Vagina (tissue), 2 donors: ENCODE measurements at regions not wholly inside any gene's neighbourhood (a gene's known extent, or its start where the extent isn't known, plus 50 kb on each side); places are given as distances from the start of the nearest gene placed in this dataset.

Experiments used
- DNase-seq, 2 donors: peaks; one replicate each; pipeline ENCODE4 v3.0.0-alpha.2; 2017; ENCODE audit errors: extremely low spot score in 2 of 2
- H3K27ac ChIP-seq: fragments of 200-600 bp; sonication (generic); one replicate; pipeline ENCODE4 v1.5.1; 2019
- H3K27me3 ChIP-seq: fragments of 200-600 bp; sonication (generic); one replicate; pipeline ENCODE4 v1.5.1; 2019
- H3K36me3 ChIP-seq, 2 donors: fragments of 200-600 bp; sonication (generic); one replicate each; pipeline ENCODE4 v1.5.1; 2017 to 2019
- H3K4me1 ChIP-seq: fragments of 200-600 bp; sonication (generic); one replicate; pipeline ENCODE4 v1.5.1; 2019
- H3K4me3 ChIP-seq, 2 donors: fragments of 200-600 bp; sonication (generic); 1 replicate in 1 of 2; 2 replicates in 1 of 2; pipeline ENCODE4 v1.5.1; 2016 to 2019
- H3K9me3 ChIP-seq: fragments of 200-600 bp; sonication (generic); one replicate; pipeline ENCODE4 v1.5.1; 2019
- CTCF ChIP-seq, 3 experiments: fragments of 450-650 bp in 2 of 3; fragments of 200-600 bp in 1 of 3; sonication (generic) in 1 of 3; IDR thresholded peaks; one replicate each; pipeline ENCODE4 v1.5.1; 2017 to 2019; ENCODE audit warnings: antibody characterized with exemption in 3 of 3, mild to moderate bottlenecking in 2 of 3, moderate library complexity in 2 of 3
- POLR2A ChIP-seq, 2 donors: fragments of 450-650 bp; IDR thresholded peaks; one replicate each; pipeline ENCODE4 v1.6.1; 2017; ENCODE audit warnings: antibody characterized with exemption in 2 of 2, mild to moderate bottlenecking in 2 of 2, moderate library complexity in 2 of 2
- POLR2AphosphoS5 ChIP-seq, 2 donors: sonication (generic); formaldehyde crosslinking; IDR thresholded peaks; one replicate each; pipeline ENCODE4 v1.9.0; 2017; ENCODE audit warnings: antibody characterized with exemption in 2 of 2, mild to moderate bottlenecking in 2 of 2, low read depth in 1 of 2; ENCODE audit not compliant: insufficient read depth in 1 of 2
- intact Hi-C: fragments of 100-400 bp; cut with DNase I; formaldehyde crosslinking; loops from one replicate; pipeline ENCODE4 v1.15.1; 2023

GRCh38 chr3:76370749-76371520 lies 585.6 kb upstream of the ZNF717 start:
- Histone ChIP-seq H3K4me1 (no peaks in the 10 kb centered on the region), H3K27ac (no peak overlapping the region), H3K36me3 (no peaks in the 10 kb centered on the region), H3K9me3 (no peaks in the 10 kb centered on the region), H3K4me3 (no peak overlapping the region), H3K27me3 (no peaks in the 10 kb centered on the region)
- intact Hi-C loops, result no loop called here
- DNase-seq, result no peak
- TF ChIP-seq POLR2AphosphoS5 (IDR thresholded peaks at IDR 0.05; ENCODE audit: insufficient read depth in 1 of 2, low read depth in 1 of 2) (no peak), POLR2A (IDR thresholded peaks at IDR 0.05) (no peak), CTCF (IDR thresholded peaks at IDR 0.05) (no peak)

- H3K9me3 ChIP-seq, result no peaks in the 10 kb centered on the region
- no peaks in the 10 kb centered on the region for H3K36me3 ChIP-seq
- no peaks in the 10 kb centered on the region for H3K4me1 ChIP-seq
- H3K27ac ChIP-seq, result no peak overlapping the region
- H3K27me3 ChIP-seq, result no peaks in the 10 kb centered on the region
- intact Hi-C loops, result no loop called here
- TF ChIP-seq POLR2AphosphoS5 (IDR thresholded peaks at IDR 0.05; ENCODE audit: insufficient read depth in 1 of 2, low read depth in 1 of 2) (no peak), POLR2A (IDR thresholded peaks at IDR 0.05) (no peak), CTCF (IDR thresholded peaks at IDR 0.05) (no peak)
- H3K4me3 ChIP-seq, result no peak overlapping the region
- DNase-seq, result no peak
These were observed 587.1 kb upstream of the ZNF717 start for GRCh38 chr3:76372497-76372896.

GRCh38 chr3:76377074-76377473 lies 591.7 kb upstream of the ZNF717 start:
- H3K27me3 ChIP-seq, result no peaks in the 10 kb centered on the region
- TF ChIP-seq POLR2AphosphoS5 (IDR thresholded peaks at IDR 0.05; ENCODE audit: insufficient read depth in 1 of 2, low read depth in 1 of 2) (no peak), CTCF (IDR thresholded peaks at IDR 0.05) (no peak), POLR2A (IDR thresholded peaks at IDR 0.05) (no peak)
- no peaks in the 10 kb centered on the region for H3K9me3 ChIP-seq
- no peaks in the 10 kb centered on the region for H3K4me1 ChIP-seq
- H3K36me3 ChIP-seq, result no peaks in the 10 kb centered on the region
- intact Hi-C loops, result no loop called here
- H3K4me3 ChIP-seq, result no peak overlapping the region
- no peak for DNase-seq
- H3K27ac ChIP-seq, result no peak overlapping the region

- Histone ChIP-seq H3K4me1 (no peaks in the 10 kb centered on the region), H3K36me3 (no peaks in the 10 kb centered on the region), H3K27ac (no peak overlapping the region), H3K27me3 (no peaks in the 10 kb centered on the region), H3K4me3 (no peak overlapping the region), H3K9me3 (no peaks in the 10 kb centered on the region)
- intact Hi-C loops, result no loop called here
- no peak for DNase-seq
- TF ChIP-seq POLR2AphosphoS5 (IDR thresholded peaks at IDR 0.05; ENCODE audit: insufficient read depth in 1 of 2, low read depth in 1 of 2) (no peak), POLR2A (IDR thresholded peaks at IDR 0.05) (no peak), CTCF (IDR thresholded peaks at IDR 0.05) (no peak)
These were observed 593.4 kb upstream of the ZNF717 start for GRCh38 chr3:76378789-76379188.

GRCh38 chr3:76383781-76384180 lies 598.4 kb upstream of the ZNF717 start:
- Histone ChIP-seq H3K9me3 (no peaks in the 10 kb centered on the region), H3K4me1 (no peaks in the 10 kb centered on the region), H3K27me3 (no peaks in the 10 kb centered on the region), H3K4me3 (no peak overlapping the region), H3K27ac (no peak overlapping the region), H3K36me3 (no peaks in the 10 kb centered on the region)
- no peak for TF ChIP-seq CTCF (IDR thresholded peaks at IDR 0.05)
- no peak for TF ChIP-seq POLR2AphosphoS5 (IDR thresholded peaks at IDR 0.05; ENCODE audit: insufficient read depth in 1 of 2, low read depth in 1 of 2)
- TF ChIP-seq POLR2A (IDR thresholded peaks at IDR 0.05), result no peak
- intact Hi-C loops, result no loop called here
- DNase-seq, result no peak
